Mucosa of descending colon (tissue), 3 donors: ENCODE measurements at regions not wholly inside any gene's neighbourhood (a gene's known extent, or its start where the extent isn't known, plus 50 kb on each side); places are given as distances from the start of the nearest gene placed in this dataset.

ENCODE experiments used
- ATAC-seq: fragments of 200-7000 bp; cut with Tn5 transposase; one replicate; pipeline ENCODE4 v1.9.1; 2020; ENCODE audit warnings: mild to moderate bottlenecking, moderate library complexity
- DNase-seq, 3 donors: peaks; one replicate each; pipeline ENCODE4 v3.0.0-alpha.2; 2020
- H3K36me3 ChIP-seq: fragments of 200-600 bp; one replicate; pipeline ENCODE4 v1.8.0; 2021; ENCODE audit warnings: low read depth, mild to moderate bottlenecking
- H3K4me1 ChIP-seq: fragments of 200-600 bp; one replicate; pipeline ENCODE4 v1.8.0; 2021; ENCODE audit warnings: low read depth, mild to moderate bottlenecking
- H3K4me3 ChIP-seq: fragments of 200-600 bp; one replicate; pipeline ENCODE4 v1.8.0; 2021; ENCODE audit warnings: mild to moderate bottlenecking
- H3K9me3 ChIP-seq: fragments of 200-600 bp; one replicate; pipeline ENCODE4 v1.8.0; 2021; ENCODE audit warnings: mild to moderate bottlenecking
- intact Hi-C, 2 donors: fragments of 100-400 bp; cut with DNase I in 1 of 2; cut with micrococcal nuclease in 1 of 2; formaldehyde crosslinking; loops; one replicate each; pipeline versions ENCODE4 v1.11.0 to v1.11.1; 2022; cut with DNase I, micrococcal nuclease
- TF ChIP-seq, protein P1 (sequence below): fragments of 200-600 bp; IDR thresholded peaks from one replicate; pipeline ENCODE4 v1.8.0; 2022; ENCODE audit warnings: antibody characterized with exemption, mild to moderate bottlenecking
- donor health status: DM: no; HTN: no; CAD: no; lungs with moderate emphysema.
- donor health status: DM: no; HTN: no; CAD: no.
- donor health status: DM: no; HTN: yes; CAD: no.

DNA sequence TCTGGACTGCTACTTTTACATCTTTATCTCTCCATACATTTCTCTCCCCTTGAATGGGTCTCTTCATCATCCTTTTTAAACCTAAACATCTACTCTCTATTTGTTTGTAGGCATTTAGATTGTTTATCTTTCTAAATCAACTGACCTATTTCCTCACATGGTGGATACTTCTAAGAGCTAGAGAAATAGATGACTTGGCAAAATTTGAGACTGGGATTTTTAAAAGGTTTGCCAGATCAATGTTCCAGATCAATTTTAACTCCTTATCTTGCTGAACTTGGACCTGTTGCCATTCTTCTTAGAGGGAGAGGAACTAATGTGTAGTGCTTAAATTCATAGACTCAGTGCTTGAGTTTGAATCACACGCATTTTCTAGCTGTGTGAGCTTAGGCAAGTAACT is 144.2 kb upstream of the STEAP4 start:
- Histone ChIP-seq H3K36me3 (no peaks in the 10 kb centered on the region), H3K4me3 (no peak overlapping the region), H3K4me1 (peaks cover 3% of the 10 kb centered on the region), H3K9me3 (no peaks in the 10 kb centered on the region)
- DNase-seq (no peak), ATAC-seq (no peak)
- TF ChIP-seq, protein P1, sequence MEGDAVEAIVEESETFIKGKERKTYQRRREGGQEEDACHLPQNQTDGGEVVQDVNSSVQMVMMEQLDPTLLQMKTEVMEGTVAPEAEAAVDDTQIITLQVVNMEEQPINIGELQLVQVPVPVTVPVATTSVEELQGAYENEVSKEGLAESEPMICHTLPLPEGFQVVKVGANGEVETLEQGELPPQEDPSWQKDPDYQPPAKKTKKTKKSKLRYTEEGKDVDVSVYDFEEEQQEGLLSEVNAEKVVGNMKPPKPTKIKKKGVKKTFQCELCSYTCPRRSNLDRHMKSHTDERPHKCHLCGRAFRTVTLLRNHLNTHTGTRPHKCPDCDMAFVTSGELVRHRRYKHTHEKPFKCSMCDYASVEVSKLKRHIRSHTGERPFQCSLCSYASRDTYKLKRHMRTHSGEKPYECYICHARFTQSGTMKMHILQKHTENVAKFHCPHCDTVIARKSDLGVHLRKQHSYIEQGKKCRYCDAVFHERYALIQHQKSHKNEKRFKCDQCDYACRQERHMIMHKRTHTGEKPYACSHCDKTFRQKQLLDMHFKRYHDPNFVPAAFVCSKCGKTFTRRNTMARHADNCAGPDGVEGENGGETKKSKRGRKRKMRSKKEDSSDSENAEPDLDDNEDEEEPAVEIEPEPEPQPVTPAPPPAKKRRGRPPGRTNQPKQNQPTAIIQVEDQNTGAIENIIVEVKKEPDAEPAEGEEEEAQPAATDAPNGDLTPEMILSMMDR = no peak
- intact Hi-C loops = no loop called here

DNA sequence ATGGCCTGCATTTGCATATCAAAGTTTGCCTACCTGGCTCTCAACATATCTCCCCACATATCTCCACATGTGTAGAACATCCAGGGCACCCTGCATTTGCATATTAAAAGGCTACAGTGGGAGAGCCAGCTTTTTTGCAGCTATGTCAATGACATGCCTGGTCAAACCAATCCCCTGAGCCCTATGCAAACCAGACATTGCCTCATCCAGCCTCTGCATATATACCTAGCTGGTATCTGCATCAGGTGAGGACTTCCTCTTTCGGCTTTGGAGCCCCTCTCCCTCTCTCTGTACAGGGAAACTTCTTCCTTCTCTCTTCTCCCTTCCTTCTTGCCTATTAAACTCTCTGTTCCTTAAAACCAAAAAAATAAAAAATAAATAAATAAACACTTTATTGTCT is 142.7 kb upstream of the STEAP4 start:
- Histone ChIP-seq H3K4me3 (no peak overlapping the region), H3K36me3 (no peaks in the 10 kb centered on the region), H3K9me3 (no peaks in the 10 kb centered on the region), H3K4me1 (no peaks in the 10 kb centered on the region)
- ATAC-seq (no peak), DNase-seq (no peak)
- intact Hi-C loops = no loop called here
- TF ChIP-seq, protein P1 = no peak

DNA sequence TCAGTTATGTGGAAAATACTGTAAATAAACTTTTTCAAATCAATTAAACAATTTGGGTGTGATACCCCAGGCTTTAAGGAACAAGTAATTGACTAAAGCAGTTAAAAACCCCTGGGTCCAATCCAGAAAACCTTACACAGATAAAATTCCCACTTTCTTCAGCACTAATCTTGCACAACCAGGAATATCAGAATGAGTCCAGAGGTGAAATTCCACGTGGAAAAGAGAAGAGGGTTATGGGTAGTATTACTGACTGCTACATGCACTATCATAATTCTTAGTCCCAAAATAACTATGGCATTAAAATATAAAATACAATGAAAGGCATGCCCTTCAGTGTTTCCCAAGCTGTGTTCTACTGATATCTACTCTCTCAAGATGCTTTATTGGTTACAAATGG is 135.7 kb upstream of the STEAP4 start:
- intact Hi-C loops = no loop called here
- no peak for ATAC-seq
- Histone ChIP-seq H3K36me3 (no peaks in the 10 kb centered on the region), H3K4me3 (no peak overlapping the region), H3K9me3 (no peaks in the 10 kb centered on the region), H3K4me1 (no peaks in the 10 kb centered on the region)
- TF ChIP-seq, protein P1 = no peak
- no peak for DNase-seq

GRCh38 chr7:88437132-88437531 is 130.4 kb upstream of the STEAP4 start:
- no peaks in the 10 kb centered on the region for H3K9me3 ChIP-seq
- intact Hi-C loops = no loop called here
- TF ChIP-seq, protein P1 = no peak
- ATAC-seq = no peak
- H3K36me3 ChIP-seq = no peaks in the 10 kb centered on the region
- H3K4me1 ChIP-seq = no peaks in the 10 kb centered on the region
- H3K4me3 ChIP-seq = no peak overlapping the region
- no peak for DNase-seq

DNA sequence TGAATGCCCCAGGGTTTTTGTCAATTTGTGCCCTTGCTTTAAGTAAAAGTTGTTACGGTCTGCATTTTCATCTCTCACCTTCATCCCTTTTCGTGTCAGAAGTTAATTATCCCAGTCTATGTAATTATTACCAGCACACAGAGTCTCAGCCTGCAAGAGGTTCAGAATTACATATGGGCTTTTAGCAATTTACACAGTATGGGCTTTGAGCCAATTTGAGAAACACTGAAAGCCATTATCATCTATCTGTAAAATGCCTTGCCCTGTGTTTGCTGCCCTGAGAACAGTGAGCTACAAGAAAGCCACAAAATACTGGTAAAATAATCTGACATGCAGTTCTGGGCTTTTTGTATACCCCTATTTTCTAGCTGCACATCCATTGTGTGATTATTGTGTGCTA is 125.6 kb upstream of the STEAP4 start:
- TF ChIP-seq, protein P1 = no peak
- no peaks in the 10 kb centered on the region for H3K36me3 ChIP-seq
- no peak for DNase-seq
- H3K4me1 ChIP-seq = no peaks in the 10 kb centered on the region
- intact Hi-C loops = no loop called here
- H3K9me3 ChIP-seq = no peaks in the 10 kb centered on the region
- H3K4me3 ChIP-seq = no peak overlapping the region
- ATAC-seq = no peak

- Histone ChIP-seq H3K4me3 (no peak overlapping the region), H3K36me3 (no peaks in the 10 kb centered on the region), H3K9me3 (no peaks in the 10 kb centered on the region), H3K4me1 (no peaks in the 10 kb centered on the region)
- ATAC-seq (no peak), DNase-seq (no peak)
- intact Hi-C loops = no loop called here
- TF ChIP-seq, protein P1 = no peak
These were observed 125.2 kb upstream of the STEAP4 start for GRCh38 chr7:88431882-88432281.
